NCI-H2107 treated with DMSO at 0.1 percent for 48 hours (cell line): ENCODE measurements at regions not wholly inside any gene's neighbourhood (a gene's known extent, or its start where the extent isn't known, plus 50 kb on each side); places are given as distances from the start of the nearest gene placed in this dataset.

Experiments used
- DNase-seq: peaks from one replicate; lab custom pipeline; 2025; ENCODE audit not compliant: unreplicated experiment; lab: John Stamatoyannopoulos, UW

DNA sequence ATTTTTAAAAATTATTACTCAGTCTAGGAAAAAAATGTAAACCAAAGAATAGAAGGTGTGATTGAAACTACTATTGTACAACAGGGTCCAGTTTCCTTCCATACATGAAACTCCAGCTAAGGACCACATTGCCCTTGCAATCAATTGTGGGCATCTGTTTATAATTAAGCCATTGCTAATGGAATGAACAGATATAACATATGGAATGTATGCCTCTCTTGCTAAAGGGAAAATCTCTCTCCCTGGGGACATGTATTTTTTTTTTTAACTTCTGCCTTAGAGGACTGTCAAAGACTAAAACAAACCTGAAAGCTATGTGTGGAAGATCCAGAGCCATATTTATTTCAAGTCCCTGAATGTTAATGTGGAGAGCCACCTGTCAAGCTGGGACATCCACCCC is 336.8 kb upstream of the MANEA start:
- DNase-seq: no peak

DNA sequence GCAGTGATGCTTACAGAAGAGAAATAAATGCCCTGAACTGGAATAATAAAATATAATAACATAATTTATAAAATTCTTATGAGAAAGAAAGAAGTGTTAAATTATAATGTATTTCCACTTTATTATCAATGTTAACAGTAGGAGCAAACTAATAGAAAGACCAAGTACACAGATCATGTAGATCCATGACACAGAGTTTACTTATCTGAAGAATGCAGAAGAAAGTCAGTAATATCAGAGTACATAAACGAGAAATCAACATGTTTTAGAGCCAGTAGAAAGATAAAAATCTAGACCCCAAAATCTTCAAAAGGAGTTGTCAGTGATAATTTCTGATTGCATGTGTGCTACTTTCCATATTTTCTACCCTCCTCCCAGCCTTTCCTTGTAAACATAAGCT is 334.8 kb upstream of the MANEA start:
- DNase-seq: no peak

DNA sequence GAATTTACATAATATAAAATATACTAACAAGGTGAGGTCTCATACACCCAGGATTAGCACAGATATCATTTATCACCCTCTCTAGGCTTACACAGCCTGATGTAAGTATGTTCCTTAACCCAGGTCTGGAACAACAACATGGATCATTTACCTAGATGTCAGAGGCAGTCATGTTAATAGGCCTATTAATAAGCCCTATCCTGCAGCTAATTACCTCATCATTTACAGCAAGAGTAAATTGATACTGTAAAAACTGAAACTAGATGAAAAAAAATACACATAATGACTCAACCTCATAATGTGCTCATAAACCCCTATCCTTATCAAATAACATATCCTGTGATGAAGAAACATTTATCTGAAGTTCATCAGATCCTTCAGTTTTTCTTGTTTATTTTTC is 334.3 kb upstream of the MANEA start:
- DNase-seq: no peak

DNA sequence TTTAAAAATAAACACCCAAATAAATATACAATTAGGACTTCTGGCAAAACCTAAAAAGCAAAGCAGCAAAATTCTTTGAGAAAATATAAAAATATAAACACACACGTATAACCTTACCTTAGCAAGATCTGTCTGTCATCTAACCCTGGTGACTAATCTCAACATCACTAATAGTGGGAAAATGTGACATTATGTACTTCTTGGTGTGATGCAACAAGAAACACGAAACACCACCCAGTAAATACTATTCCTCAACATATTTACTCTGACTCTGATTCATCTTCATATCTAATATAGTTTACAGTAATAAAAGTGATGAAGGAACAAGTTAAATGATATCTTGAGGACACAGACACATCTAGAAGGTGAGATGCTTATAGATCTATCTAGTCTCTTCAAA is 332.6 kb upstream of the MANEA start:
- DNase-seq: no peak

DNA sequence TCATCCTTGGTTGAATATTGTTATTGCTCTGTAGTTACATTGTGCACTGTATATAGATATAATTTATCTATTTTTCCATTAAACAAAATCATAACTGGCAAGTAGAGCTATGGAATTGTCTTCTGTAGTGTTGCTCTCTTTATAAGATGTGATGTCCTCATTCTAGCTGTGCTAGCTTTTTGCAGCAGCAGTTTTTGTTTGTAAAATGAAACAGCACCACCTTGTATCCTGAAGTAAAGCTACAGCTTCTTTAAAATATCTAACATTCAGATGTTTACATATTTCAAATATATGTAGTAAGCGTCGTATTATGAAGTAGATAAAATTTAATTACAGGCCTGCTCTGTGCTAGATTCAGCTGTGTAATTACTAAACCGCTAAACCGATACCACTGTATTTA is 328.8 kb upstream of the MANEA start:
- DNase-seq: no peak

DNA sequence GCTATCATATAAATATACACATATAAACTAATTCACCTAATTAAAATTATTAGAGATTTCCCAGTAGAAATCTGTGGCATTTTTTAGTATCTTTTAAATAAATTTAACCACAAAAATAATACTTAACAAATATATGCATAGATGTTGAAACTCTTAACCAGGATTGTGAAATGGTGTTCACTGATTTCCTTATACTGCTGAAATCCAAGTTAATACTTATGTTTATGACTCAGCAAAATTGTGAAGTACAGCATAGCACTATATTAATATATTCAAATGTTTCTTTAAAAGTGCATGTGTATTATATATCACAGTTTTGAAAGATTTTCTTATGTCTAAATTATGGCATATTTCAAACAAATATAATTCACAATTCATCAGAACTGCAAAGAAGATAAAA is 328.2 kb upstream of the MANEA start:
- no peak for DNase-seq

DNA sequence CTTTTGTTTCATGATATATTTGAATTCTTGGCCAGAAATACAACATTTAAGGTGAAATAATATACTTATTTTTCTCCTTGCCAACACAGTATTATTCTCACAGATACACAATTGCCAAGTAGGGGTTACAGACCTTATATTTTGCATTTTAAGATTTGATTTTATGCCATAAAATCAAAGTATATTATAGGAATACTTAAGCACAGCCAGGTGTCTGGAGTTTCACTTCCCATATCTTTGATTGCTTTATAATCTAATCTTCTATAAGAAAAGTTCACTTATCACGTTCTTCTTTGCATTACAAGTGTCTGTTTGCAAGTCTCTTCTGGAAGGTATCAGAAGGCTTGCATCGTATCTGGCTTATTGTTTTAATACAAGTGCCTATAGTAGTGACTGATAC is 327.7 kb upstream of the MANEA start:
- DNase-seq: no peak

DNA sequence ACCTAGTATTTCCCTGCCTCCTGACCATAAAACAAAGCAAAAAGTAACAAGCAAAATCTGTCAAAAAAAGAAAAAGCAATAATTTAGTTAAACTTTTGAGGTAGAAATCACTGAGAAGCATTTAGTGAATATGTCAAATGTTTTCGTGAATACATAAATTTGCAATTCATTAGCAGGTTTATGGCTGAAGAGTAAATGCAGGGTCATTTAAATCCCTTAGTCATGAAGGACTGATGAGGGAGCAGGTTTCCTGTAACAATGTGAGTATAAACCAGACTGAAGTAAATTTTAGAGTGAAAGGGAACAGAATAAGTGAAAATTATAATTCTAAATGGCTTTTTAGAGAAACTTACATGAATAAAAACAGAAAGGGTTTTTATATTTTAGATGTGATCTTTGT is 313.5 kb upstream of the MANEA start:
- no peak for DNase-seq

DNA sequence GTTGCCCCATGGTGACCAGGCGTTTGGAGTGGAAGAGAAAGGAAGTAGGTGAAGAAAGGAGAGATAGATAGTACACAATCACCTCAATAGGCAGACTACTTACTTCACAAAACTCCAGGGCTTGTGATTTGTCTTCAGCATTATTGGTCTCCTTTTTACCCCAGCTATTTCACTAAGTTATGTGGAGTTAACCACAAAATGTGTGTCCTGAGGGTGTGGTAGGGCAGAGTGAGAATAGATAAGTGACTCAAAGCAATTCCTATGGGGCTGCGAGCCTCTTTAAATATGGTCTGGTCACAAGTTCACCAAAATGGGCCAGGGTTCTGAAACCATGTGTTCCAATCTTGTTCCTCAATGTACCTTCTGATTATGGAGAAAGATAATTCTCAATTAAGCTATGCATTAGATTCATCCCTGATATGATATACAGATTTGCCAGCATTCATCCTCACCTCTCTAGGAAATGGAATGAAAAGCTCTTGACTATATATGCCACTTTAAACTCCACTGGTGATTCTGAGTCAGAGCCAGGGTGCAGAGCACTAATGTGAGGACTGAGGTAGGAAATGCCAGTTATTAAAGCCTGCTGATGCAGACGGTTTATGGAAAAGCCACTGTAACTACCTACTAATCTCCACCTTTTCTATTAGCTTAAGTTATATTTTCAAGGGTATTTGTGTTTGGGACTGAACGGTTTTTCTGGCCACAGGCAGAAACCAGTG is 310.6 kb upstream of the MANEA start:
- no peak for DNase-seq

DNA sequence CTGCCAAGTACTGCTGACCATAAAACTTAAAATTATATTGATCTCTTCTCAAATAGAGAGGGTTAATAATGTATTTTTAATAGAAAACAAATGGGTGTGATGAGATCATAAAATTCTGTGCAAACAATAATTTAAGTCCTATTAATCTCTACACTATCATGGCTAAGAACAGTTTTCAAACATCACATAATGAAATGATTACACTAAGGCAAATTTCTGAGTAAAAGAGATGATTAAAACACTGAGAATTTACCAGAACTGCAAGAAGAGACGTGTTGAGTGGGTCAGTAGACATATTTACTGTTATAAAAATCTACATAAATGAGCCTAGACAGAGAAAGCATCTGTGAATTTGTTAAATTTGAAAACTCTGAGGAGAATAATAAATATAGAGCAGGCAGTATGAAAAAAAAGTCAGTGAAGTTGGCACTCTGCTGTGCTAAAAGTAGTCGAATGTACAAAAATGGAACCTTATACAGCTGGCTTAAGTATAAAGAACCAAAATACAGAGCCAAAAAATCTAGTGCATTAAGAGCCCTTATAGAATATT is 302.6 kb upstream of the MANEA start:
- no peak for DNase-seq

DNA sequence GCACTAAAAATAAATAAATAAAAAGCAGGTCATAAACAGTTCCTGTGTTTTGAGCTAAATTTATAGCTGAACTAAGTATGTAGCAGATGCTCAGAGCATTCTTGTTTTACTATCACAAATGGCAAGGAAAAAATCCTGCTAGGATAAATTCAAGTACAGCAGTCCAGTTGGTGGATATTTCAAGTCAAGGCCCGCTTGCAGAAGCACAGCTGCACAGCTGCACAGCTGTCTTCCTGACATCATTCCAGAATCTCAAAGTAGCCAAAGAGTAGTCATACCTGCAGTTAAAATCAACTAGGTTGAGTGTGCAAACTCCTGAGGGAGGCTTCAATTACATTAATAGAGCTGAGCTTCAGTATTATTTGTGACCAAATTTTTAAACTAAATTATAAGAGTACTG is 297.7 kb upstream of the MANEA start:
- no peak for DNase-seq

DNA sequence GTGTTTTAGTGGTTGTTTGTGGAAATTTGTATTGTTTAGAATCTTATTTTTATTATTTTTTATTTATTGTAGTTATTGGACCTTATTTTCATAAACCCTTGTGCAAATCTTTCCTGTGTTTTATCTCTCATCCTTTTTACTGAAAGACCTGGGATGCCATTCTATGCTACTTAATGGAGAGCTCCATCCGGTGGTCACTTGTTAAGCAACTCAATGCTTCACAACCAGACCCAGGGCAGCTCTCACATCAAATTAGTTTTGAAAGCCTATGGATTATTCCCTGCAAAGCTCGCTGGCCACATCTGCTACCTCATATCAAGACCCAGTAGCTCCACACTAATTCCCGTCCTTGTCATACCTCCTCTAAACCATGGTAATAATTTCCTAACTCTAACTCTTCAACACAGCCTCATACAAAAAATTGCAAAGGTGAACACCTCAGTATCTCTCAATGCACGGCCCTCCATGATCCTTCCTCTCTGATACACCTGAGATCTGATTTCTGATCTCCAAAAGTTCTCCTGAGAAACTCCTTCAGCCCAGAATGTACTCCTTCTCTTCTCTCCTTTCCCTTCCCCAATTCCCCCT is 296.6 kb upstream of the MANEA start:
- peak; percentile 37 for DNase-seq

DNA sequence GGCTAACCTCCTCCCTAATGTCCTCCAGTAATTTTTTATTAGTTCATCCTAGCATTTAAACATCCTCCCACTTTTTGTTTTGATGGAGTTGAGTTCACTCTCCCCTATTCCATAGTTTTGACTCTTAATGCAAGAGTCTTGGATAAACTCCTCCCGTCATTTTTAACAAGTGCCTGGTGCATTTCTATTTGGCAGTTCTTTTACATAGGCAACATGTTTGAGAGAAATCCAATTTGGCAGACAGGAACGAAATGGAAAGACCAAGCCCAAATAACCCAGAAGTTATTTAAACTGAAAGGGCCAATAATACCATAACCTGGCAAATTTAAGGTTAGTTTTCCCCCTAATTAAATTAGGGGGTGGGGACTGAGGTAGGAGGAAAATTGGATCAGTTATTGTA is 291.5 kb upstream of the MANEA start:
- DNase-seq: no peak

DNA sequence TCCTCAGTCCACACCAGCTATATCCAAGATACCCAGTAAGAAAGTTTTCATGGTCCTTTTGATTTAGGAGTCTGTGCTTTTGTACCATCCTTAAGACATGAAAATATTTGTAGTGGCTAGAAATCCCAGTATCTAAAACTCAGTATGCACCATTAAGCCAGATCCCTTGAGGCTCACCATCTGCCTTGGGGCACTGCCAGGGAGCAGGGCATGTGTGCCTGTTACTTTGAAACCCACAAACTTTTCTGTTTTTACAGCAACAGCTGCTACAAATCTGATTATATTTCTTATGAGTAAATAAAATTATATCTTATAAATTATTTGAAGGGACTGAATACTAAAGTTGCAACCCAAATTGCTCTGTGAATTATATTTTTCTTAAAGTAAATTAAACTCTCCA is 290.5 kb upstream of the MANEA start:
- DNase-seq: no peak

DNA sequence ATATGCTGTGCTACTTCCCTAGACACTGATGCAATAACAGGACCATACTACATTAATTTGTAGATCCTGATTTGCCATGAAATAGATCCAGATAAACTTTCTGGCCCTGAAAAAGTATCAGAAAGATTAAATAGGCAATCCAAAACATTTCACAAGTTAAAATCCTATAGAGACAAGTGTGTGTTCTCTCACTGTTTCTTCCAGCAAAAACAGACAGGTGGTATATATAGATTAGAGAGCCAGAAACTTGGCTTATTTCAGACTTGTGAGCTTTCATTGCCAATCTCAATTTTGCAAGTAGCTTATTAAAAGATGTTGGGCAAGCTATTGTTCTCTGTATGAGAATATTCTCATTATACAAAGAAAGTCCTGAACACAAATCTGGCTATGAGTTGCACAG is 289.1 kb upstream of the MANEA start:
- DNase-seq: no peak

DNA sequence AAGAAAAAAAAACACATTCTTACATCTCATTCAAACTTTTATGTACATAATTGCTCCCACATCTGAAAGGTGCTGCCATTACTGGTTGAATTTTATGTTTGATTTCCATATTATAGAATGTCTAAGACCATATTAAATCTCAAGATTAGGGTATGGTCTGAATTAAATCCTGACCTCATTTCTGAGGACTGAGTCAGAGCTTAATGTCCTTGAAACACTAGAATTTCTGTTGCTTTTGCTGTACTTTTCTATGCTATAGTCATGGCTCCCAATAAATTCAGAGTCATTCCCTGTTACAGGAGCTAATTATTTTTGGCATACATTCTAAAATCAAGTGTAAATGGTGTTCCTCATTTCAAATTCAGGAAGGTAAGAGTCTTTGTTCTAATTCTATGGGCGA is 285.3 kb upstream of the MANEA start:
- DNase-seq: no peak

DNA sequence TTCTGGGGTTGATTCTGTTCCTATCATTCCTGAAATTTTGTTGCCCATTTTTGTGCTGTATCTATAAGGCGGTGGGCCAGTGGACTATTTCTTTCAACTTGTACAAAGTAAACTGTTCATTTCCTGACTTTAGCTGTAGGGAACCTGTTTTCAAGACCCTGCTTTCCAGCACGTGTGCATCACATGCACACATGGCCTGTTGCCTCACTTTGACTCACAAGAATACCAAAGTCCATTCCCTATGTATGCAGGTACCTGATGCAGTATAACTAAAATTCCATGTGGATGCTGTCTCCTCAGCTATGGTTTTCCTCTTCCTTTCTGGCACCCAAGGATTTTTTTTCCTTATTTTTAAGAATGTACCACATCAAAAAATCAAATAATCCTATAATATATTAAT is 284.1 kb upstream of the MANEA start:
- DNase-seq: no peak

DNA sequence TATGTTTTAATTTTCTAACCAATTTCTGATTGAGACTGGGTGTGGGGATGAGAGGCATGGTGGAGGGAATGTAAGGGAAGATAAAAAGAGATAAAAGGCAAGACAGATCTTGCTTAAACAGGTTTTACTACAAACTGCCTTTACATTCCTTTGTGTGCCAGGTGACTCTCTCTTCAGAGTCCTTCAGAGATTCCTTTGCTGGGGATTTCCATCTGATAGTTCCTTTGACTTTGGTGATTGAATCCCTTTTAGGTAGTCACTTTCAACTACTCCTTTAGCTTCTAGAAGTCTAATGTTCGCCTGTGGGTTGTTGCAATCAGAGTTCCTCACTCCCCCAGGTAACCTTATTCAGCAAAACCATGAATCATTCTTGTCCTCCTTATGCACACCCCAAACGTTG is 283.3 kb upstream of the MANEA start:
- no peak for DNase-seq

DNA sequence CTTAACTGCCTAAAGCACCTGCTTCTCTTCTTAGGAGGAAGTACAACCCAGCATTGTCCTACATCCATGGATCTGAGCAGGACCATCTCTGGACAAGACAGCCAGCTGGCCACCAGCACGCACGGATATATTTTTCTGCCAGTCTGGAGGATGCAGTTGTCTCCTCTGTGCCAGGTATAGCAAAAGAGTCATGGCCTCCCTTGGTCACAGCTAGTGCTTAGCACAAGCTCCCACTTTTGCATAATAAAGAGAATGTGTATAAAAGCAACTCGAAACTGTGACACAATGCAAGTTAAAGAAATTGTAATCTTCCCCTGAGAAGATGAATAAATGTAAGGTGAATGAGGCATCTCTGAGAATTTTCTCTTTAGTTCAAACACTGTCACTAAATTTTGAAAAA is 267.8 kb upstream of the MANEA start:
- DNase-seq: no peak

DNA sequence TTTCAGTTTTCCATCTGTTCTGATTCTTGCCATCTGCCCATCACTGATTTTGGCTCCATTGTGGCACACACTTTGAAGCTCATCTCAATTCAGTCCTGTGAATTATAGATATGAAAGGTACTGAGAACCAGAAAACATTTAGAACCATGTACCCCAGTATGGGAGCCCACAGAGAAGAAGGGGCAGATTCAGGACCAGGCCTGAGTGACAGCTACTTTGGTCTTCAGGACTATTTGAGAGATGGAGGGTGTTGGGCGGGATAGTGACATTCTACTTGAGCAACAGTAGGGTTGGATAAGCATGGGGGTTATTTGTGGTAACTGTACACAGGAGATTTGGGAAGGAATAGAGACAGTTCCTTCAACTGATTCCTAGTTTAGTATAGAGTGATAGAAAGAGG is 259.2 kb upstream of the MANEA start:
- no peak for DNase-seq

DNA sequence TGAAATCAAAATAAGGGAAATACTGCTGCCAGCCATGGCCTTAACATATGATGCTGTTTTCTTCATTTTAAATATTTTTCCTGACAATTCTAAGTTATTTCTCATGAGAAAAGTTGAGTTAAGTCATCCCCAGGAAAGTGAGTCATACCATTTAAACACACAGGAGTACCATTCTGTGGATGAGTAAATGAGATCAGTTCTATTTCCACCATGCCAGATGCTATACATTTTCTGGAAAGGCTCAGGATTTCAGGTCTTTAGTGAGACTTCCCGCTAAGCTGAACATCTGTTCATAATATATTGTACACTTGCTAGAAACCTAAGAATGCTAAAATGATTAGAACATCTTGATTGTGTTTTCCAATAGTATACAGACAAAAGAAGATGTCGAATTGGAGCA is 256.2 kb upstream of the MANEA start:
- DNase-seq: no peak

DNA sequence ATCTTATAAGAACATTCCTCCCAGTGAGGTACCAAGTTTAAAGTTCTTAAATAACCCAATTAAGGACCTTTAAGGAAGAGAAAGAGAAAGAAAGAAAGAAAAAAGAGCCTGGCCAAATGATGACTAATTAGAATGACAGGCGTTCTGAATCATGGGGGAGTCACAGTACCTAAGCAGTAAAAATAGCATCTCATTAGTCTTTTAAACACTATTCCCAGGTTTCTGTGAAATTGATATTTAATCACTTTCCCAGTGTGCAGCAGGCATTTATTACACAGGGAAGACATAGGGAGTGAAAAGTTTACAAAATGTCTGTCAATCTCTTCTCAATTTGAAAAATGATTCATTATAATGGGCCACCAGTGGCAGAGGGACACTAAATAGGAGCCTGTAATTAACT is 251.4 kb upstream of the MANEA start:
- no peak for DNase-seq

DNA sequence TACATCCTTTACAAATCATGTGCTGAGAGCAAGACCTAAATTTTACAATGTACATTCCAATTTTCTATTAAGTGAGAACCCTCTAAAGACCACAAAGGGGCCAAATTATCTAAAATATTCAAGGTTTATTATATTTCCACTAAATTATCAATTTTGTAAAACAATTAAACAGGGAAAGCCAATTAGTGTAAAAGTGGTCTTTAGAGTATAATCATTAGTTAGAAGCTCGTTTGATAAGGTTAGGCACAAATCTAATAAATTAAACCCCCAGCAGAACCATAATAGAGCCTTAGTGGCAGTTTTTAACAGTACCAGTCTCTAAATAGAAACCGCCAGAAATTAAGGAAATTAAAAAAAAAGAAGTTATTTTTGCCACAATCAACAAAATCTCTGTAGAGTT is 249.1 kb upstream of the MANEA start:
- DNase-seq: no peak
